ENCODE measurements at regions not wholly inside any gene's neighbourhood (a gene's known extent, or its start where the extent isn't known, plus 50 kb on each side); places are given as distances from the start of the nearest gene placed in this dataset.
"Not testable (repeated sequence)": the region's sequence is repeated elsewhere in the genome, so short reads cannot be mapped to it uniquely, and the experiment has no call there.

- DNase-seq, result no peak
Observed at GRCh38 chr14:35174342-35174741, 52.0 kb downstream of the PRORP start.

GRCh38 chr14:35180179-35180578, 57.8 kb downstream of the PRORP start:
- no peak for DNase-seq

- DNase-seq, result not testable (repeated sequence)
Observed at GRCh38 chr14:35184891-35185290, 62.5 kb downstream of the PRORP start.

GRCh38 chr14:35189422-35189821, 67.1 kb downstream of the PRORP start:
- DNase-seq, result no peak

DNA sequence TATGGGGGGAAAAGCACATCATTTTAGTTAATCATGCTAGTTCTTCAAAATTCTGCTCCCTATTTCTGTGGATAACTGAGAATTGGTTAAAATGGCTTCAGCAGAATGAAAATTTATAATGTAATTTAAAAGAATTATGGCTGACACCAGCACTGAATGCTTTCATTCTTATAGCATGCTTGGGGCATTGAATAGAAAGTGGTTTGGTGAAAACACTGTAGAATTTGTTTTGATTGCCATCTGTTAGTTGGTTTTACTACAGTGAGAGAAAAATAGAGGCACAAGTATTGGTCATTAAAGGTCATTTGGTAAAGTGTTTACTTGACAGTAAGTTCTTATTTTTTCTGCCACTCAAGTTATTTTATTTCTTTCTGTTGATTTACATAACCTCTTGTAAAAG, 70.8 kb downstream of the PRORP start:
- no peak for DNase-seq

GRCh38 chr14:35194183-35194582, 71.8 kb downstream of the PRORP start:
- not testable (repeated sequence) for DNase-seq

GRCh38 chr14:35196571-35196970, 74.2 kb downstream of the PRORP start:
- DNase-seq, result no peak

- DNase-seq, result no peak
Observed at GRCh38 chr14:35197015-35197414, 74.7 kb downstream of the PRORP start.

- DNase-seq, result no peak
Observed at GRCh38 chr14:35201066-35201465, 78.7 kb downstream of the PRORP start.

- DNase-seq, result no peak
Observed at GRCh38 chr14:35202195-35202594, 79.8 kb downstream of the PRORP start.

GRCh38 chr14:35205737-35206136, 83.4 kb downstream of the PRORP start:
- DNase-seq, result no peak

- no peak for DNase-seq
Observed at GRCh38 chr14:35211067-35211466, 81.1 kb upstream of the PSMA6 start.

DNA sequence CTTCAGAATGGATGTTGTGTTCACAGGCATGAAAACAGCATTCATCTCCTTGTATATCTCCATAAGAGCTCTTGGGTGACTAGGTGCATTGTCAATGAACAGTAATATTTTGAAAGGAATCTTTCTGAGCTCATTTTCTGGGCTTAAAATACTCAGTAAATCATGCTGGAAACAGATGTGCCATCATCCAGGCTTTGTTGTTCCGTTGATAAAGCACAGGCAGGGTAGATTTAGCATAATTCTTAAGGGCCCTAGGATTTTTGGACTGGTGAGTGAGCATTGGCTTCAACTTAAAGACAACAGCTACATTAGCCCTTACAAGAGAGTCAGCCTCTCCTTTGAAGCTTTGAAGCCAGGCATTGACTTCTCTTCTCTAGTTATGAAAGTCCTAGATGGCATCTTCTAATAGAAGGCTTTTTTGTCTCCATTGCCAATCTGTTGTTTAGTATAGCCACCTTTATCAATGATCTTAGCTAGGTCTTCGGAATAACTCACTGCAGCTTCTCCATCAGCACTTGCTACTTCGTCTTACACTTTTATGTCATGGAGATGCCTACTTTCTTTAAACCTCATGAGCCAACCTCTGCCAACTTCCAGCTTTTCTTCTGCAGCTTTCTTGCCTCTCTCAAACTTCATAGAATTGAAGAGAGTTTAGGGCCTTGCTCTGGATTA, 79.6 kb upstream of the PSMA6 start:
- DNase-seq, result no peak

- DNase-seq, result no peak
Observed at GRCh38 chr14:35213143-35213788, 78.9 kb upstream of the PSMA6 start.

GRCh38 chr14:35213869-35214387, 78.3 kb upstream of the PSMA6 start:
- no peak for DNase-seq

DNA sequence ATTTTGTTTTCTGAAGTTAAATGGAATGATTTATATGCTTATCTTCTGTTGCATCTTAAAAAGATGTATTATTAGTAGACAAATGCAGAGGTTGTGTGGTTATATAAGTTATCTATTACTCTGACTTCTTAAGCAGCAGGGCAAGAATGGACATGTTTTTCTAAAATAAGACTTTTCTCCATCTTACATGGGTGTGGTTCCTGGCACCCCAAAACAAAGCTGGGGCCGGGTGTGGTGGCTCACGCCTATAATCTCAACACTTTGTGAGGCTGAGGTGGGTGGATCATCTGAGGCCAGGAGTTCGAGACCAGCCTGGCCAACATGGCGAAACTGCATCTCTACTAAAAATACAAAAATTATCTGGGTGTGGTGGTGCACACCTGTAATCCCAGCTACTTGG, 77.8 kb upstream of the PSMA6 start:
- not testable (repeated sequence) for DNase-seq

DNA sequence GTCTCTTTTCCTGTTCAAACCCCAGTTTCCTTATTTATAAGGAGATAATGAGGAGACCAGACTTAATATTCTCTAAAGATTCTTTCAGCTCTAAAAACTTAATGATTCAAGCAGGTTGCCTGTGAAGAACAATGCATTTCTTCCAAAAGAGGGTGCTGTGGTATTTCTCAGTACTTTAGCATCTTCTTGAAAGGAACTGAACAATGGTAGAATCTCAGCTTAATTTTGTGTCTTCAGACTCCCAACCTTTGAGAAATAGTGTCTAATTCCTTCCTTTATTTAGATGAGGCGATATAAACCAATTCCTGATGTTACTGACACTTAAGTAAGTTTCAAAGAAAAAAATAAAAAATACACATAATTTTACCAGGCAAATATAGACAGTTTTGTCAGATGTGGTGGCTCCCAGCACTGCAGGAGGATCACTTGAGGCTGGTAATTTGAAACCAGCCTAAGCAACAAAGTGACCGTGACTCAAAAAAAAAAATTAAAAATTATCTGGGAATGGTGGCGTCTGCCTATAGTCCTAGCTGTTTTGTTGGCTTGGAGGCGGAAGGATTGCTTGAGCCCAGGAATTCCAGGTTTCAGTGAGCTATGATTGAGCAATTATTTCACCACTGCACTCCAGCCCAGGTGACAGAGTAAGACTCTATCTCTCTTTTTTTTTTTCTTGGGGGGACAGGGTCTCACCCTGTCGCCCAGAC, 76.9 kb upstream of the PSMA6 start:
- peak; percentile 66 for DNase-seq

DNA sequence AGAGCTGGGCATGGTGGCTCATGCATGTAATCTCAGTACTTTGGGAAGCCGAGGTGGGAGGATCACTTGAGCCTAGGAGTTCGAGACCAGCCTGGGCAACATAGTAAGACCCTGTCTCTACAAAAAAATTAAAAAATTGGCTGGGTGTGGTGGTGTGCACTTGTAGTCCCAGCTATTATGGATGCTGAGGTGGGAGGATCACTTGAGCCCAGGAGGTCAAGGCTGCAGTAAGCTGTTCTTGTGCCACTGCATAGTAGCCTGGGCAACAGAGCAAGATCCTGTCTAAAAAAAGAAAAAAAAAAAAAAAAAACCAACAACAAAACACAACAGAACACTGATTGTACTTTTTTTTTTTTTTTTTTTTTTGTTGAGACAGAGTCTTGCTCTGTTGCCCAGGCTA, 74.0 kb upstream of the PSMA6 start:
- not testable (repeated sequence) for DNase-seq

- DNase-seq, result no peak
Observed at GRCh38 chr14:35218963-35219362, 73.2 kb upstream of the PSMA6 start.

DNA sequence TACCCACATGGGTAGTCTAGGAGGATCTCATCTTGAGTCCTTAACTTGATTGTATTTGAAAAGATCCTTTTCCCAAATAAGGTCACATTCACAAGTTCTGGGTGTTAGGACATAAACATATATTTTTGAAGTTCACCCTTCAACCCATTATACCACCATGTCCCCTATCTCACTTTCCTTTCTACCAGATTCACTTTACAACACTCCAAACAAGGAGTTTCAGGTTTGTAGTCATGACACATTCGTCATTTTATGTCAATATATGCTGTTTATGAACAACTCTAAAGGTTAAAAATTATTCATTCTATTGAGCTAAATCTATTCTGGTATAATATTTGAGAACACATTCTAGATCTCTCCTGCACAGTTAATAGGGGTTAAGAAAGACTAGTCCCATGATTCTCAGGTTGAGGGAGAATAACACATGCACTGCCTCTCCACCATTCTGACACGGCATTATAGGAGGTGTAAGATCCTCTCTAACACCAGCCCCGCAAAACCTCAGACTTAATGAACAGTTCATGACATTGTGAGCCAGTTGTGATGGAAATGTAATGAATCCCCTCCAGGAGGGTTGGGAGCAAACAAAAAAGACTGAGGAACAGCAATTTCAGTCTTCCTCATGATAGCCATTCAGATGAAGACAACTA, 72.0 kb upstream of the PSMA6 start:
- DNase-seq, result no peak

DNA sequence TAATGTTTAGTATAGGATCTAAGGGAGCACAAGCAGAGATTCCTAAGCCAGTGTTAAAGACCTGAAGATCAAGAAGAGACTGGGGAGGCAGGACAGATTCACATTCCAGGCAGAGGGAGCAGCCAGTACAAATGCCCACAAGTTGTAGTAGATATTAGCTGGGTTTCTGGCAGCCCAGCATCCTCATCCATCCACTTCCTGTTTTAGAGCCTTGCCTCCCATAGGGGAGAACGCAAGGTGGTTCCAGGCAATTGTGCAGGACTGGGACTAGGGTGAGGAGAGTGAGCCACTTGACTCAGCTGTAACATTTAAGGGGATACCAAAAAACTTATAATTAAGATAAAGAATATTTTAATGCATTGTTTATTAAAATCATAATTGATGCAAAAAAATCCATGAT, 71.3 kb upstream of the PSMA6 start:
- DNase-seq, result no peak

DNA sequence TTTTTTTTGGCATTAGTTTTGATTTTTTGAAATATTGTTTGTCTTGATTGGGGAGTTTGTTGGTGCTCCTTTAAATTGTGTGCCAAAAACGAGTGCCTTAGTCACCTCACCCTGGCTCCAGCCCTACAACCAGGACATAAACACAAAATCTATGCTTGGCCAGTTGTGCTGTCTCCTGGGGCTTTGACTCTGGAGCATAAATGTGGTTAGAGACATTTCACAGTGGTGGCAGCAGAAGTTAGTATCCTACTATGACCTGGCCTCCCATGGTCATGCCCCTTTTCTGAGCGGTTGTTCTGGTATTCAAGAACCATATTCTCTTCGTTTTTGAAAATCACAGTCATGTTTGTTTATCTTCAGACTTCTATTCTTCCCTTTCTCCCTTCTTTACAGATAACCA, 70.7 kb upstream of the PSMA6 start:
- no peak for DNase-seq

- peak; percentile 32 for DNase-seq
Observed at GRCh38 chr14:35222324-35222723, 69.9 kb upstream of the PSMA6 start.

Data from DMS79 (cell line).